GM19467 (cell line): ENCODE measurements at regions not wholly inside any gene's neighbourhood (a gene's known extent, or its start where the extent isn't known, plus 50 kb on each side); places are given as distances from the start of the nearest gene placed in this dataset.

Experiments used
- ATAC-seq: cut with Tn5 transposase; IDR thresholded peaks from one replicate; pipeline ENCODE4 v1.9.1; 2021; ENCODE audit warnings: mild to moderate bottlenecking, moderate library complexity; ENCODE audit not compliant: unreplicated experiment

DNA sequence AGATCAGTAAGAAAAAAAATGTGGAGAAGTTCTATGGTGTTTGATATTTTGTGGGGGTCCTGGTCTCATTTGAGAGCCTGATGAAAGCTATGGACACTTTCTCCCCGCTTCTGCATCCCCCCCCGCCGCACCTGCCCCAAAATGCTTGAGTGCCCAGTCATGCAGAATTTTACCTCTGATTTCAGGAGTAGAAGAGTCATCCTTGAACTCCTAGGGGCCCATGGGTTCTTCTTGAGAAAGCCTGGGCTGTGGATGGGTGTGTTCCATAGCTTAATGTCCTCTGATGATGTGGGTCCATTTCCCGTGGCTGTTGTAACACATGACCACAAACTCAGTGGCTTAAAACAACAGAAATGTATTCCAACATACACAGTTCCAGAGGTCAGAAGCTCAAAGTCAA is 248.8 kb upstream of the PWP1 start:
- ATAC-seq, result no peak

DNA sequence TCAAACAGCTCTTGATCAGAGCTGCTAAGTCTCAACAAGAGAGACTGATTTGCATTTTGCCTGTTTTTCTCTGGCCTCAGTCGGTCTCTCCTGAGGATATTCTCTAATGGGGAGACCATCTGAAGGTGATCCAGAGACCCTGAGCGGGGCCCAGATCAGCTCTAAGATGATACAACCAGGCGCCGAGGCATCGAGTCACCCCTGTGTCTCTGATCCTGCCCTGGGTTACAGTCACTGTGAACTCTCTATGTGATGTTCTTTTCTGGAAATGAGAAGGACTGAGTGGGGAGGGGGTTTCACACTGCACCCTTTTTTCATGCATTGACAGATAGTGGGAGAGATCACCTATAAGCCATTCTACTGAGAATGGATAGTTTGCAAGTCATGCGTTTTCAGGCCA is 247.6 kb upstream of the PWP1 start:
- no peak for ATAC-seq

DNA sequence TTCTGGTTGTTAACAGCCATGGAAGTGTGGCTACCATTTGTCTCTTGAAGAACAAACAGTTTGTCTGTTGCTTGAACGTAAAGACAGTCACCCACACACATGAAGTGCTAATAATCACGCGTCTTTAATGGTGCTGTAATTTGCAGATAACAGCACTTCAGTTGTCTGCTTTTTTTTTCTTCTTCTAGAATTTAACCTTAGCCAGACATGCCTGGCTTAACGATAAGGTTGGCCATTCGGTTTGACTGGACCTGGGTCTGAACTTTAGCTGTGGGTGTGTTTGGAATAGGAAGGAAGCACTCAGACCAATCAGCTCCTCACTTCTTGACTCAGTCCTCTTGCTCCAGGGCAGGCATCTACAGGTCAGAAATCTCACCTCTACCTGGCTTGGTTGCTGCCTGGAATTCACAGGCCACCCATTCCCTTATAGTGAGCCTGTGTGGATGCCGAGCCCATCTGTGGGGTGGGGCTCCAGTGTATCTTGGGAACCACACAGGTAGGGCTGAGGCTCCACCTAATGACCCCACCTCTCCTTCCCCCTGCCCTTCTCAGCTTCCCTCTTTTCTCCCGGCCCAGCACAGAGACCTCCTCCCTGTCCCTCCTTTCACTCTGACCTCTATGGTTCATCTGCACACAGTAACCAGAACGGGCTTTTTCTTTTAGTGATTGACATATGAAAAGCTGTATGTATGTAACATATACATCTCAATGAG is 246.4 kb upstream of the PWP1 start:
- ATAC-seq, result no peak

DNA sequence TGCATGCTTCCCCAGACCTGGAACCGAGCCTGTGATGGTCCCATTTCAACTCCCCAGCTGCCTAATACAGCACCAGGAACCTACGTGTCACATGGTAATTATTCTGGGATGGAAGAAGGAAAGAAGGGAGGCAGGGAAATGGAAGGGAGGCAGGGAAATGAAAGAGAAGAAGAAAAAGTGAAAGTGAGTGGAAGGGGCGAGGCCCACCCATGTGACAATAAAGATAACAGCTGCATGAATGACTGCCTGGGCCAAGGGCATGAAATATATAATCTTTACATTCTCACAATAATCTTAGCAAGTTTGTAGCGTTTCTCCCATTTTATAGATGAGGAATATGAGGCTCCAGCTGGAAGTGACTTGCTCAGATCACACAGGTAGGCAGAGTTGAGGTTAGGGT is 245.0 kb upstream of the PWP1 start:
- no peak for ATAC-seq

DNA sequence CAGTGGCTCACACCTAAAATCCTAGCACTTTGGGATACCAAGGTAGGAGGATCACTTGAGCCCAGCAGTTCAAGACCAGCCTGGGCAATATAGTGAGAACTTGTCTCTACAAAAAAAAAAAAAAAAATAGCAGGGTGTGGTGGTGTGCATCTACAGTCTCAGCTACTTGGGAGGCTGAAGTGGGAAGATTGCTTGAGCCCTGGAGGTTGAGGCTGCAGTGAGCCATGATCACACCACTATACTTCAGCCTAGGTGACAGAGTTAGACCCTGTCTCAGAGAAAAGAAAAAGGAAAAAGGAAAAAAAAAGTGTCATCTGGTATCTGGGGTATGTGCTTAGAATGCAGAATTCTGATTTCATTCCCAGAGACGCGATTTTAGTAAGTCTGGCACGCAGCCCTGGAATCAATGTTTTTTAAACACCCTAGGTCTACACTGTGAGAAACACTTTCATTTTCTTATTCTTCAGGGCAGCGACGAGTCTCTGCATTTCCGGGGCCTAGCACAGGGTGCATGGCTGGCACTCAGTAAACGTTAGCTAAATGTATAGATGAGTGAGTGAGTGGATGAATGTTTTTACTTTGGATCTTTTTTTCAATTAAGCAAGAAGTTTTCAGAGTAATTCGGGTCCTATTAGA is 243.8 kb upstream of the PWP1 start:
- no peak for ATAC-seq

DNA sequence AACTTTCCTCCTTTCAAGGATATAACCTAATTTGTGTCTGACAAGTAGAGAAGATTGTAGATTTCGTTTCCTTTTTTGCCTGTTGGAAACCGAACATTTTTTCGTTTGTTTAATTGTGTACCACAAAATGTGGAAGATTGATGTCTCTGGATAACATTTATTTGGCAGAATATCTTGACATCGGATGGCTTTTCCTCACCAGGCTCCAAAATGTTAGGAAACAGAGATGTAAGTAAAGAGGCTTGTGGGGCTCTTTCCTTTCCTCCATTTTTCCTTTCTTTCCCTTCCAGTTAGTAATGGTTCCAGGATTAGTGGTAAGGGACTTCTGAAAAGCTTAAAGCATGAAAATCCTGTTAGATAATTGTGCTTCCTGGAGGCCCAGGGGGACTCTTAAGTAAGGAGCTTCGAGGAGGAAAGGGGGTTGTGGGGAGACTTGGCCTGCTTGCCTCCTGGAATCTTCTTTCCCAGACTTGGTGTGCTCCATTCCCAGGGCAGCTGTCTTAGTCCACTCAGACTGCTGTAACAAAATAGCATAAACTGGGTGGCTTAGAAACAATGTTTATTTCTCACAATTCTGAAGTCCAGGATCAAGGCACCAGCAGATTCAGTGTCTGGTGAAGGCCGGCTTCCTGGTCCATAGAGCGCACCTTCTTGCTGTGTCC is 243.1 kb upstream of the PWP1 start:
- no peak for ATAC-seq

DNA sequence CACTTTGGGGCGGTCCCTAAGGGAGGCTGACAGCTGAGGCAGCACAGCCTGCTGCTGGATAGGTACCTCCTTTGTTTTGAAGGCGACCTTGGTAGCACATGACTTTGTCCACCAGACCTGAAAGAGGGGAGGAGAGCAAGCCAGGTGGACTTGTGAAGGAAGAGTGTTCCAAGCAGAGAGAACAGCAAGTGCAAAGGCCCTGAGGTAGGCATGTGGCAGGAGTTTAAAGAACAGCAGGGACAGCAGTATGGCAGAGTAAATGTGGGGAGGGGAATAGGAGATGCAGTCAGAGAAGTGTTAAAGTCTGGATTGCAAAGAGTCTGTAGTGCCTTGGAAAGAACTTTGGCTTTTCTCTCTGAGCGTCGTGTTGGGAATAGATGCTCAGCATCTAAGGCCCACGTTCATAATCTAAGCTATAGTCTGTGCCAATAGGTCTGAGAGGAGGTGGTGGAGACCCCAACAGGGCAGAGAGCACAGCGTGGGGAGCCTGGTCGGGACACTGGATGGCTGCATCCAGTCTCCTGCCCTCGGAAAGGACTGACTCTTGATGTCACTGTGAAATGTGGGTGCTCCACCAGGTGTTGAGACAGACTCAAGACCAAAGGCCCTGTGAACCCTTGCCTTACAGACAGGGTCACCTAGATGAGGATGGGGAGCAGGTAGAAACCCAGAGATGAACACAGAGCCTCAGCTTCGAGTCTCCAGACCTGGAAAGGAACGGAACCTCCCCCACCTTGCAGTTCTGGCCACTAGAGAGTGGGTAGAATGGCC is 242.1 kb upstream of the PWP1 start:
- ATAC-seq, result no peak

DNA sequence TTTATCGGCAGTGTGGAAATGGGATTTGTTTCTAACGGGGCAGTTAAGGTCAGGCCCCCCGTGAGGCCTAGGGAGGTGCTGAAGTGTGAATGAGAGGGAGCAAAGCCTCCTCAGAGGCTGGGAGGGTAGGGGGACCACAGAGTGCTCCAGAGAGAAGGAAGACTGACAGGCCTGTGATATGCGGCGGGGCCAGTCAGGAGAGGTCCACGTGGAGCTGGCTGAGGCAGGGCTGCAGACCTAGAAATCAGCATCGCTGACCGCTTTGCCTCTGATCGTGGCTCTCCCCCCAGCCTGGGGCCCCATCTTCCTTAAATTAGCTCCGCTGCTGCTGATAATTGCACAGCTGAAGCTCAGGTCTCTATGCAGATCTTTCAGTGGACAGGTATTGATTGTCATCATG is 240.8 kb upstream of the PWP1 start:
- no peak for ATAC-seq

DNA sequence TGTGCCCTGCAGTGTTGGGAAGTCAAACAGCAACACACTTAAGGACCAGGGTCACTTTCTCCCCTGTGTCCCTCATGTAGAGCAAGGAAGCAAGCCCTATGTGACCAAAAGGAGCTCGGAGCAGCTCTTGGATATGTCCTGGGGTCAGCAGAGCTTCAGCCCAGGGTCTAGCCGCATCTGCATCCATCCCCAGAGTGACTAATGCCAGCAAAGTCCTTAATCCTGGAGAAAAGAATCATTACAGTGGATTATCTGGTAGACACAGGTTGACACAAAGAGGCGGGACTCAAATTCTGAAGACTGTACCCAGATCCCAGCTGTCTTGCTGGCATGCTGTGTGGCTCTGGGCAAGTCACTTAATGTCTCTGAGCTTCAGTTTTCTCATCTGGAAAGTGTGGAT is 239.1 kb upstream of the PWP1 start:
- no peak for ATAC-seq

DNA sequence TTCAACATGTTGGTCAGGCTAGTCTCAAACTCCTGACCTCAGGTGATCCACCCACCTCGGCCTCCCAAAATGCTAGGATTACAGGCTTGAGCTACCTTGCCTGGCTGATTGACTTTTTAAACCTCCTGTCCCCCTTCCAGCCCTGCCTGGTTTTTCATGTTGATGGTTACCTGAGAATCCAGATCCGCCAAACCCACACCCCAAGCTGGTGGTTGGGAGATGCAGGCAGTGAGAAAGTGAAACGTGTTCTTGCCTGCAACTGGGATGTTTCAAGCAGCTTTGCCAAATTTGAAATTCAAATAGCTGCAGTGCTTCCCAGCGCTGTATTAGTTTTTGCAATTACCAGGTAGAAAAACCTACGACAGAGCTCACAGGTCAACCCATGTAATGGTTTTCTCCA is 238.3 kb upstream of the PWP1 start:
- ATAC-seq, result no peak

DNA sequence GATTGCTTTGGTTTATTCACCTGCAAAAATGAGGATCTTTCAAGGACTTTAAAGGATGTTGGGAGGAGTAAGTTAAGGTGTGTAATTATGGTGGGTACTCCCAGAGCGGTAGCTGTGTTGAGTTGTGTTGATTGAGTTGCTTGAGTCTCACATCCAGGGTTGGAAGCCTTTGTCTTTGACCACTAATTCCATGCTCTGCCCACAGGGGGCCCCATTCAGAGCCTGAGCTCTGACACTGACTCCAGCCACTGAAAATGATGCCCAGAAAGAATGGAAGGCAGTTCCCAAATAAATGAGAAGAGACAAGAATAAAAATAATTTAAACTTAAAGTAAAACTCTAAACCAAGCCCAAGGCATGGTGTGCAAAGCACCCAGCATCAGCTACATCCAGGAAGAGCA is 237.4 kb upstream of the PWP1 start:
- ATAC-seq, result no peak

DNA sequence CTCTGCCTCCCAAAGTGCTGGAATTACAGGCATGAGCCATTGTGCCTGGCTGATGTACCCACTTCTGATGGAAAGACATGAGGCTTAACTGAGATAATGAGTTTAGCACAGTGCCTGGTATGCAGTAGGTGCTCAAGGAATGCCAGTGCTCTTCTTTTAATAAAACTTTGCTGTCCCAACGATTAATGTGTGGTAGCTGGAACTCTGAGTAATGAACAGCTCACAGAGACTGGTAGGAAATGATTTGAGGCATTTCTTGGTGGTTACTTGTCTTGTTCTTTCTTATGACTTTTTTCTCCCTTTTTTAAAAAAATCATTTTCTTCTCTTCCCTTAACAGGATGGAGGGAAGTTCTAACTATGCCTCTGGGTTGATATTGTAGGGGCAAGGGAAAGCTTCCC is 235.7 kb upstream of the PWP1 start:
- ATAC-seq, result no peak

DNA sequence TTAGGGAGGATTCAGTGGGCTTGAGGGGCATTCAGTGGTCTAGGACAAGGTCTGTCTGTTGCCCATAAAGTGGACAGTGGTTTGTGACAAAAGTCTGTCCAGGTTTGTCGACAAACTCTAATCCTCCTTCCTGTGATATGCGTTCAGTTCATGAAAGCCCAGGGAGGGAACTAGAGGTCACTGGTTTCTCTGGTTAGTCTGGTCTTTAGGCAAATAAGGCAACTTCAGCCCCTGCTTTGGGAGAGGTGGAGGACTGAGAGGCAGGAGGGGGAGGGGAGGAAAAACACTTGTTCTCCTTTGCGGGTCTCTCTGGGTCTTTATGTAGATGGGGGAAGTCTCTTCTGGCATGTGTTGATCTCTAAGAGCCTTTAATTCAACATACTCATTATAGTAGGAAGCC is 235.1 kb upstream of the PWP1 start:
- no peak for ATAC-seq

DNA sequence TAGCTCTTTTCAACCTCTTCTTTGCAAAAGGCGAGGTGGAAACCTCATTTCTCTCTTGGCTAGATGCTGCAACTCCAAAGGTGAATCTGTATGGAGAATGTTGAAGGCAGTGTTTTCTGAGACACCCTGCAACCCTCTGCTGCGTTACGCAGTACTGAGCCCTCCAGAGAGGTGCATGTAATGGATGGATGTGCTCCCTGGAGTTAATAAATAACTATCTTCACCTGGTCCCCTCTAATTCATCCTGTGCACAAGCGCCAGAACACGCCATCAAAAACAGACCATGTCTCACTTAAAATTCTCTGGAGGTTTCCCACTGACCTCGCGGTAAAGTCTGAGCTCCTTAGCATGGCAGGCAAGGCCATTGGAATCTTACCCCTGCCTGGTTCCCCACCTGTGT is 234.4 kb upstream of the PWP1 start:
- no peak for ATAC-seq

DNA sequence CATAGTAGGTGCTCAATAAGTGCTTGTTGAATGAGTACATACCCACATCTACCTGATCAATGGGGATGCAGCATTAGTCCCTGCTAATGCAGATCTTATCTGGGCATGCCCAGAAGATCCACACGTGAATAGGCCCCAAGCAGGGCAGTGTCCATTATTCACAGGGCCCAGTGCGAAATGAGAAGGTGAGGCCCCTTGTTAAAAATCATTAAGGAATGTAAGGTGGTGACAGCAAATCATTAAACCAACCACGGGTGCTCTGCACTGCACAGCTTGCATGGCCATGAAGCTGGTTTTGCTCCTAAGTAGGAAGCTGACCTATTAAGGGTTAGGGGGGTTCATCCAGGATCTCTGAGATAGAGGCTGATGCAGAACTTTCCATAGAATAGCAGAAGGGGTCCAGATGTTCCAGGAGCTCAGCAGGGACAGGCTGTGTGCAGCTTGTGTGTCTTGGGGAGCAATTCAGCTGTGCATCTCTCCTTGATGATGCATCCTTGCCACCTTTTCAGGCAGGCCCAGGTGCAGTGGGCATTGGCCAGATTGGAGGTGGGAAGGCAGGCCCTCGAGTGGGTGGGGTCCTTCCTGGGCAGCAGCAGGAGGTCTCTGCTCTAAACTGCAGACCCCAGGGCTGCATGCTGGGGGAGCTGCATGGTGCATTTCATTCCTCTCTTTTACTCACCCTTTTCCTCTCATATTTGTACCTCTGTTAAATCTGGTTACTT is 231.3 kb upstream of the PWP1 start:
- ATAC-seq, result no peak

DNA sequence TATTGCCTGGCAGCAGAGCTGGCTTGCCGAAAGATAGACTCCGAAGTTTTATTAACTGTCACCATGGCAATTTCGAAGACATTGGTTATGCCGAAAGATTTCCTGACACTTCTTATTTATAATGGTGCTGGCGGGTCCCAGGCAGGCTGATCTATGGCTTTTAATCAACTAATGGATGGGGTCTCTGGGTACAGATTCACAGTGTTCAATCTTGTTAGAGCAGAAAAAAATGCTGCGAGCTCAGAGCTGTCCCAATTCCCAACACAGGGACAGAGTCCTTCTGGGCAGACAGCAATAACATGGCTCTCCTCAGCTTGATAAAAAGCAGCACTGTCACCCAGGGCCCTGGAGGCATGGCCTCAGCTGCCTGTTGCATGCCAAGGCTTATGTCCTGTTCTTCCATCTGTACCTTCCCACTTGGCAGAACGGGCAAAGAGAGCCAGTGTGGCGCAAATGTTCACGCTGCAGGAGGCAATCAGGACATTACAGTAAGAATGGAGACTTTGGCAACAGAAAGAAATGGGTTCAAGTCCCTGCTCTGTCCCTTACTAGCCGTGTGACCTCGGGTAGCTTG is 228.2 kb upstream of the PWP1 start:
- no peak for ATAC-seq

DNA sequence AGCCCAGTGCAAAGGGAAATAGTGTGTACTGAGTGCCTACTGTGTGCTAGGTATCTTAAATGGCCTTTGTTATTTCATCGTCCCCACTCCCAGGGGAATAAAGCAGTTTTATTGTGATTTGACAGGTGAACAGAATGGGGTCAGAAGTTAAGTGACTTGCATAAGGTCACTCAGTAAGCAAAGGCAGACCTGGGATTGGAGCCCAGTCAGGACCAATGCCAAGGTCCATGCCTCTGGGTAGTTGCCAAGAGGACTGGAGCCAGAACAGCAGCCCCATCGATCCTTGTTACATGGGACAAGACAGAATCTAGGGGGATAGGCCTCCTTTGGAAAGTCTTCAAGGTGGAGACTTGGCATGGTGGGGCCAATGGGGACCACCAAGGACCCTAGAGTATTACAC is 227.4 kb upstream of the PWP1 start:
- no peak for ATAC-seq

DNA sequence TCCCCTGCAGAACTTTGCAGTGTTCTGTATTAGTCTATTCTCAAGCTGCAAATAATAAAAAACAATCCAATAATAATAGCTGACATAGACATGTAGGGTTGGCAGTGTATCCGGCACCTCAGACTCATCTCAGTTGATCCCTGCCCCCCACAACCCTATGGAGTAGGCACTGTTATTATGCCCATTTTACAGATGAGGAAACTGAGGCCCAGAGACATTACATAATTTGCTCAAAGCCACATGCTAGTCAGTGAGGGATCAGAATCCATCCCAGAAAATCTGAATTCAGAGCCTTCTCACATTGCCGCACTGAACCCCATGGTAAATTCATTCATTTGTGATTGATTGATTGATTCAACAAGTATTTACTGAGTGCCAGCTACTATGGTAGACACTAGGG is 226.6 kb upstream of the PWP1 start:
- no peak for ATAC-seq

DNA sequence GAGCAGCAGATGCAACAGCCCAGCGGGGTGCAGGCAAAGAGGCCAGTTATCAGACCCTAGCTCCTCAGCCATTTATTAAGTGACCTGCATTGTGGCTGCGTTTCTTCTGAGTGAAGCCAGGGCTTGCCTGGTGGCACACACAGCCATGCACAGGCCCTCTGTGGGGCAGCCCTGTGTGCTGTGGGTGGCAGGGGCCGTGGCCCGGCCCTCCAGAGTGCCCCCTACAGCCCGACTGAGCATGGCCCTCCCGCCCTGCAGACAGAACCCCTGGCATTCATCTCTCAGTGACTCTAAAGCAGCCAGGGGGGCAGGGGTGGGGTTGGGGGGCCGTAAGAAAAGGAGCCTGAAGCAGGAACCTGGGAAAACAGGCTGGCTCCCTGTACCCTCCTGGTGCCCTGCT is 226.0 kb upstream of the PWP1 start:
- no peak for ATAC-seq

DNA sequence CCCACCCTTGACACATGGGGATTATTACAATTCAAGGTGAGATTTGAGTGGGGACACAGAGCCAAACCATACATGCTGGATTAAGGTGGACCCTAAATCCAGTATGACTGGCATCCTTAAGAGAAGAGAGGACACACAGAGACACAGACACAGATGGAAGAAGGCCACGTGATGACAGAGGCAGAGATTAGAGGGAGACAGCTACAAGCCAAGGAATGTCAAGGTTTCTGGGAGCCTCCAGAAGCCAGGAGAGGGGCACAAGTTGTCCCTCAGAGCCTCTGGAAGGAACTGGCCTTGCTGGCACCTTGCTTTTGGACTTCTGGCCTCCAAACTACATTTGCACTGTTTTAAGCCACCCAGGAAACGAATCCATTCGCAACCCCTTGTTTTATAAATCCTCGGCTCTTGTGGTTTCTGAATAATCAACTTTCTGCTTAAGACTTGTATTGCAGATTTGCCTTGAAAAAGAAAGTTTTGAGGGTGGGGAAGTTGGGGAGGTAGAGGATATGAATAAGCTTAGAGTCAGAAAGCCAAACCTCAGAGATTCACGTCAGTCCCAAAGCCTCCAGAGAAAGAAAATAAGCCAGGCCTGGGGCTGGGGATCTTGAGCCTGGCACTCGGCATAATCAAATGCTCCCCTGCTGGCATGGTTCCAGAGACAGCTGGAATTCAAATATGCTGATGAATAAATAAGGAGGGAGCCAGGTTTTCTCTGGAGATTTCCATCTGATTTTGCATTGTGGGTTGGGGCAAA is 224.2 kb upstream of the PWP1 start:
- ATAC-seq, result no peak
